ENCODE measurements at regions not wholly inside any gene's neighbourhood (a gene's known extent, or its start where the extent isn't known, plus 50 kb on each side); places are given as distances from the start of the nearest gene placed in this dataset.

GRCh38 chr4:12286351-12286750 is 857.7 kb upstream of the HS3ST1 start:
- no peaks in the 10 kb centered on the region for H3K9me3 ChIP-seq (ENCODE audit: control insufficient read depth in 1 of 2, low read length in 2 of 2)
- H3K27me3 ChIP-seq (ENCODE audit: low read depth, low read length): no peaks in the 10 kb centered on the region
- no peaks in the 10 kb centered on the region for H3K4me1 ChIP-seq (ENCODE audit: control insufficient read depth in 1 of 2, insufficient read depth in 2 of 2, low read length in 2 of 2)
- H3K27ac ChIP-seq (ENCODE audit: low read length): no peak overlapping the region
- no peak overlapping the region for H3K4me3 ChIP-seq (ENCODE audit: low read depth in 1 of 2, low read length in 2 of 2)
- no peaks in the 10 kb centered on the region for H3K36me3 ChIP-seq (ENCODE audit: control insufficient read depth in 1 of 2, insufficient read depth in 2 of 2, low read length in 2 of 2)

- Histone ChIP-seq H3K27me3 (ENCODE audit: low read depth, low read length) (no peaks in the 10 kb centered on the region), H3K36me3 (ENCODE audit: control insufficient read depth in 1 of 2, insufficient read depth in 2 of 2, low read length in 2 of 2) (no peaks in the 10 kb centered on the region), H3K4me3 (ENCODE audit: low read depth in 1 of 2, low read length in 2 of 2) (no peak overlapping the region)
Observed at GRCh38 chr4:12270546-12270945, 841.9 kb upstream of the HS3ST1 start.

GRCh38 chr4:12265554-12265953 is 836.9 kb upstream of the HS3ST1 start:
- no peaks in the 10 kb centered on the region for H3K9me3 ChIP-seq (ENCODE audit: control insufficient read depth in 1 of 2, low read length in 2 of 2)
- no peaks in the 10 kb centered on the region for H3K27me3 ChIP-seq (ENCODE audit: low read depth, low read length)
- no peaks in the 10 kb centered on the region for H3K4me1 ChIP-seq (ENCODE audit: control insufficient read depth in 1 of 2, insufficient read depth in 2 of 2, low read length in 2 of 2)
- no peaks in the 10 kb centered on the region for H3K36me3 ChIP-seq (ENCODE audit: control insufficient read depth in 1 of 2, insufficient read depth in 2 of 2, low read length in 2 of 2)
- H3K4me3 ChIP-seq (ENCODE audit: low read depth in 1 of 2, low read length in 2 of 2): no peak overlapping the region
- no peak overlapping the region for H3K27ac ChIP-seq (ENCODE audit: low read length)

More at GRCh38 chr4:12270546-12270945, 841.9 kb upstream of the HS3ST1 start:
- H3K9me3 ChIP-seq (ENCODE audit: control insufficient read depth in 1 of 2, low read length in 2 of 2): no peaks in the 10 kb centered on the region
- H3K4me1 ChIP-seq (ENCODE audit: control insufficient read depth in 1 of 2, insufficient read depth in 2 of 2, low read length in 2 of 2): no peaks in the 10 kb centered on the region
- H3K27ac ChIP-seq (ENCODE audit: low read length): no peak overlapping the region

DNA sequence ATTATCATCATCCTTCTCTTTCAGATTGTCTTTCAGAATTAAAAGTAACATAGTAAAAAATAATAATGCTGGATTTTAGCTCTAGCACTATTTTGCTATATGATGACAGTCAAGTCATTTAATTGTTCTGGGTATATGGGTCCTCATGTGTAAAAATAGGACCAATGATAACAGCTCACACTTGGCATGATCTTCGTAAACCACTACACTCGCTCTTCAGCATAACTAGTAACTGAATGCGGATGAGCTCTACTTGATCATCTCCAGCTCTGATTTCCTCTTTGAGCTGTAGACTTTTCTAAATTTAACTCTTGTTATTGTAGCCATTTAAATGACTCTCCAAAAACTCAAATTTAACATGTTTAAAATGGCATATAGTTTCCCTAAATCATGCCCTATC is 831.8 kb upstream of the HS3ST1 start:
- Histone ChIP-seq H3K4me3 (ENCODE audit: low read depth in 1 of 2, low read length in 2 of 2) (no peak overlapping the region), H3K27ac (ENCODE audit: low read length) (no peak overlapping the region), H3K4me1 (ENCODE audit: control insufficient read depth in 1 of 2, insufficient read depth in 2 of 2, low read length in 2 of 2) (no peaks in the 10 kb centered on the region), H3K9me3 (ENCODE audit: control insufficient read depth in 1 of 2, low read length in 2 of 2) (peaks cover 0 to 4% of the 10 kb centered on the region in 2 donors), H3K36me3 (ENCODE audit: control insufficient read depth in 1 of 2, insufficient read depth in 2 of 2, low read length in 2 of 2) (no peaks in the 10 kb centered on the region), H3K27me3 (ENCODE audit: low read depth, low read length) (no peaks in the 10 kb centered on the region)

DNA sequence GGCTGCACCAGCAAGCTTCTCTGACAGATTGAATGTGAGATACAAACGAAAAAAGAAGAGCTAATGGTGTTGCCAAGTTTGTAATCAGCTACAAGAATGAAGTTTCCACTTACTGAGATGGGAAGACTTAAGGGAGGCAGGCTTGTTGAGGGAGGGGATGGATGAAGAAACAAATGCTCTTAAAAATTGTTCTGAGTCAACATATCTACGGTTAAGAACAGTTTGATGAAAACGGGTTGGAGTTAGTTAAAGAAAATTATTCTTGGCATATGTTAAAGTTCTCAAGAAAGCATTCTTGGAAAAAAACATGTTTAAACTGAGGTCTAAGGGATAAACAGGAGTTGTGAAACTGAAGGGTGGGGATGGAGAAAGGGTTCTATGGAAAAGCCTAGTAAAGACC is 816.3 kb upstream of the HS3ST1 start:
- Histone ChIP-seq H3K36me3 (ENCODE audit: control insufficient read depth in 1 of 2, insufficient read depth in 2 of 2, low read length in 2 of 2) (no peaks in the 10 kb centered on the region), H3K27ac (ENCODE audit: low read length) (no peak overlapping the region), H3K4me3 (ENCODE audit: low read depth in 1 of 2, low read length in 2 of 2) (no peak overlapping the region), H3K9me3 (ENCODE audit: control insufficient read depth in 1 of 2, low read length in 2 of 2) (no peaks in the 10 kb centered on the region), H3K27me3 (ENCODE audit: low read depth, low read length) (no peaks in the 10 kb centered on the region), H3K4me1 (ENCODE audit: control insufficient read depth in 1 of 2, insufficient read depth in 2 of 2, low read length in 2 of 2) (no peaks in the 10 kb centered on the region)

- no peak overlapping the region for H3K27ac ChIP-seq (ENCODE audit: low read length)
- H3K27me3 ChIP-seq (ENCODE audit: low read depth, low read length): no peaks in the 10 kb centered on the region
- no peaks in the 10 kb centered on the region for H3K9me3 ChIP-seq (ENCODE audit: control insufficient read depth in 1 of 2, low read length in 2 of 2)
- H3K4me1 ChIP-seq (ENCODE audit: control insufficient read depth in 1 of 2, insufficient read depth in 2 of 2, low read length in 2 of 2): no peaks in the 10 kb centered on the region
- H3K36me3 ChIP-seq (ENCODE audit: control insufficient read depth in 1 of 2, insufficient read depth in 2 of 2, low read length in 2 of 2): no peaks in the 10 kb centered on the region
- H3K4me3 ChIP-seq (ENCODE audit: low read depth in 1 of 2, low read length in 2 of 2): no peak overlapping the region
Observed at GRCh38 chr4:12242354-12242753, 813.7 kb upstream of the HS3ST1 start.

GRCh38 chr4:12239897-12240636 is 811.4 kb upstream of the HS3ST1 start:
- Histone ChIP-seq H3K4me1 (ENCODE audit: control insufficient read depth in 1 of 2, insufficient read depth in 2 of 2, low read length in 2 of 2) (no peaks in the 10 kb centered on the region), H3K9me3 (ENCODE audit: control insufficient read depth in 1 of 2, low read length in 2 of 2) (no peaks in the 10 kb centered on the region), H3K4me3 (ENCODE audit: low read depth in 1 of 2, low read length in 2 of 2) (no peak overlapping the region), H3K27ac (ENCODE audit: low read length) (no peak overlapping the region), H3K36me3 (ENCODE audit: control insufficient read depth in 1 of 2, insufficient read depth in 2 of 2, low read length in 2 of 2) (no peaks in the 10 kb centered on the region), H3K27me3 (ENCODE audit: low read depth, low read length) (no peaks in the 10 kb centered on the region)

DNA sequence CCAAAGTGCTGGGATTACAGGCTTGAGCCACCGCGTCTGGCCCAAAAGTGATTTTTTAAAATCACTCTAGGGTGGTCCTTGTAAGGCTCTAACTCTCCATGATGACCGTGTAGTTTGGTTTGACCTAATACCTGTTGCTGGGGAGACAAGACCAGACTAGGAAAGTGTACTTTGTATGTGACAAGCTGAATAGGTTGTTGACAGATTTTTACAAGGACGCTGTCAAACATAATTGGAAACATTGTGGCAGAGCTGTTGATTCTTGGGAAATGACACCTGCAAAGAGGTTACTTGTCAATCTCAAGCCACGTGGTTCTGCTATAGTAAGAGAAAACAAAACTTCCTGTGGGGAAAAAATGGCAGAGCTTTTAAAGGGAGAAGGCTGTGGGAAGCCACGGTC is 802.4 kb upstream of the HS3ST1 start:
- Histone ChIP-seq H3K27ac (ENCODE audit: low read length) (no peak overlapping the region), H3K27me3 (ENCODE audit: low read depth, low read length) (no peaks in the 10 kb centered on the region), H3K9me3 (ENCODE audit: control insufficient read depth in 1 of 2, low read length in 2 of 2) (no peaks in the 10 kb centered on the region), H3K4me3 (ENCODE audit: low read depth in 1 of 2, low read length in 2 of 2) (no peak overlapping the region), H3K36me3 (ENCODE audit: control insufficient read depth in 1 of 2, insufficient read depth in 2 of 2, low read length in 2 of 2) (no peaks in the 10 kb centered on the region), H3K4me1 (ENCODE audit: control insufficient read depth in 1 of 2, insufficient read depth in 2 of 2, low read length in 2 of 2) (no peaks in the 10 kb centered on the region)

- H3K9me3 ChIP-seq (ENCODE audit: control insufficient read depth in 1 of 2, low read length in 2 of 2): no peaks in the 10 kb centered on the region
- H3K36me3 ChIP-seq (ENCODE audit: control insufficient read depth in 1 of 2, insufficient read depth in 2 of 2, low read length in 2 of 2): no peaks in the 10 kb centered on the region
- H3K4me1 ChIP-seq (ENCODE audit: control insufficient read depth in 1 of 2, insufficient read depth in 2 of 2, low read length in 2 of 2): no peaks in the 10 kb centered on the region
- no peaks in the 10 kb centered on the region for H3K27me3 ChIP-seq (ENCODE audit: low read depth, low read length)
- H3K27ac ChIP-seq (ENCODE audit: low read length): no peak overlapping the region
- no peak overlapping the region for H3K4me3 ChIP-seq (ENCODE audit: low read depth in 1 of 2, low read length in 2 of 2)
Observed at GRCh38 chr4:12221031-12221430, 792.3 kb upstream of the HS3ST1 start.

DNA sequence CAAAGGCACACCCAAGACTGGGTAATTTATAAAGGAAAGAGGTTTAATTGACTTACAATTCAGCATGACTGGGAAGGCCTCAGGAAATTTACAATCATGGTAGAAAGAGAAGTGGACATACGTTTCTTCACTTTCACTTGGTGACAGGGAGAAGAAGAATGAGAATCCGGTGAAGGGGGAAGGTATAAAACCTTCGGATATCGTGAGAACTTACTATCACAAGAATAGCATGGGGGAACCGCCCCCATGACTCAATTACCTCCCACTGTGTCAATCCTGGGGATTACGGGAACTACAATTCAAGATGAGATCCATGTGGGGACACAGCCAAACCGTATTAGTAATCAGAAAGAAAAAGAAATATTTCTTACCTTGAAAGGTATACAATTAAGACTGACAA is 782.9 kb upstream of the HS3ST1 start:
- H3K9me3 ChIP-seq (ENCODE audit: control insufficient read depth in 1 of 2, low read length in 2 of 2): no peaks in the 10 kb centered on the region
- no peaks in the 10 kb centered on the region for H3K27me3 ChIP-seq (ENCODE audit: low read depth, low read length)
- H3K36me3 ChIP-seq (ENCODE audit: control insufficient read depth in 1 of 2, insufficient read depth in 2 of 2, low read length in 2 of 2): no peaks in the 10 kb centered on the region

GRCh38 chr4:12207396-12207795 is 778.7 kb upstream of the HS3ST1 start:
- H3K9me3 ChIP-seq (ENCODE audit: control insufficient read depth in 1 of 2, low read length in 2 of 2): no peaks in the 10 kb centered on the region
- no peak overlapping the region for H3K4me3 ChIP-seq (ENCODE audit: low read depth in 1 of 2, low read length in 2 of 2)
- H3K4me1 ChIP-seq (ENCODE audit: control insufficient read depth in 1 of 2, insufficient read depth in 2 of 2, low read length in 2 of 2): no peaks in the 10 kb centered on the region
- H3K27me3 ChIP-seq (ENCODE audit: low read depth, low read length): no peaks in the 10 kb centered on the region
- no peak overlapping the region for H3K27ac ChIP-seq (ENCODE audit: low read length)
- no peaks in the 10 kb centered on the region for H3K36me3 ChIP-seq (ENCODE audit: control insufficient read depth in 1 of 2, insufficient read depth in 2 of 2, low read length in 2 of 2)

More for the DNA sequence above, 782.9 kb upstream of the HS3ST1 start:
- no peaks in the 10 kb centered on the region for H3K4me1 ChIP-seq (ENCODE audit: control insufficient read depth in 1 of 2, insufficient read depth in 2 of 2, low read length in 2 of 2)
- no peak overlapping the region for H3K27ac ChIP-seq (ENCODE audit: low read length)
- no peak overlapping the region for H3K4me3 ChIP-seq (ENCODE audit: low read depth in 1 of 2, low read length in 2 of 2)

DNA sequence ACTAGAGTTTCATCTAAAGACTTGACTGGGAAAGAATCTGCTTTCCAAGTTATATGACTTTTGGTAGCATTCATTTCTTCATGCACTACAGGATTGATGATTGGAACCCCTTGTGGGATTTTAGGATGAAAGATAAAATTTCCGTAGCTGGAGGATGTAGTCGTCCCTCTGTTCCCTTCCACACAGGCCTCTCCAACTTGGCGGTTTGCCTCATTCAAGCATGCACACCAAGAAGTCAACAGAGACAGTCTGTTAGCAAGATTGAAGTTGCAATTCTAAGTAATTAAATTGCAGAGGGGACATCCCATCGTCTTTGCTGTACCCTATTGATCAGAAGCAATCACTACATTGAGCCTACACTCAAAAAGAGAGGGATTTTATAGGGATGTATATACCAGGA is 777.4 kb upstream of the HS3ST1 start:
- Histone ChIP-seq H3K27me3 (ENCODE audit: low read depth, low read length) (no peaks in the 10 kb centered on the region), H3K9me3 (ENCODE audit: control insufficient read depth in 1 of 2, low read length in 2 of 2) (no peaks in the 10 kb centered on the region), H3K4me3 (ENCODE audit: low read depth in 1 of 2, low read length in 2 of 2) (no peak overlapping the region), H3K4me1 (ENCODE audit: control insufficient read depth in 1 of 2, insufficient read depth in 2 of 2, low read length in 2 of 2) (no peaks in the 10 kb centered on the region), H3K36me3 (ENCODE audit: control insufficient read depth in 1 of 2, insufficient read depth in 2 of 2, low read length in 2 of 2) (no peaks in the 10 kb centered on the region), H3K27ac (ENCODE audit: low read length) (no peak overlapping the region)
